Activated gamma-delta T cell treated with Interleukin-2 at 50 U/mL for 16 hours (primary cell): ENCODE measurements at regions not wholly inside any gene's neighbourhood (a gene's known extent, or its start where the extent isn't known, plus 50 kb on each side); places are given as distances from the start of the nearest gene placed in this dataset.
A peak's percentile ranks its signal among the peaks of the same experiment; 100 is the strongest.

Experiments
- DNase-seq: peaks from one replicate; pipeline ENCODE4 v3.0.0-alpha.2; 2020

- no peak for DNase-seq
Measured at GRCh38 chr20:39277185-39277584, 315.0 kb downstream of the DHX35 start.

- no peak for DNase-seq
Measured at GRCh38 chr20:39270837-39271604, 308.9 kb downstream of the DHX35 start.

GRCh38 chr20:39269493-39270217 is 307.5 kb downstream of the DHX35 start:
- no peak for DNase-seq

- DNase-seq, result peak; percentile 4
Measured at GRCh38 chr20:39268981-39269461, 306.9 kb downstream of the DHX35 start.

- DNase-seq, result no peak
Measured at GRCh38 chr20:39268491-39268951, 306.4 kb downstream of the DHX35 start.

- DNase-seq, result no peak
Measured at GRCh38 chr20:39266989-39267388, 304.8 kb downstream of the DHX35 start.

GRCh38 chr20:39264506-39265172 is 302.5 kb downstream of the DHX35 start:
- no peak for DNase-seq

GRCh38 chr20:39263076-39263475 is 300.9 kb downstream of the DHX35 start:
- no peak for DNase-seq

- DNase-seq, result no peak
Measured at GRCh38 chr20:39259808-39260207, 297.7 kb downstream of the DHX35 start.

GRCh38 chr20:39259010-39259803 is 297.1 kb downstream of the DHX35 start:
- DNase-seq, result no peak

GRCh38 chr20:39258253-39258652 is 296.1 kb downstream of the DHX35 start:
- no peak for DNase-seq

GRCh38 chr20:39253051-39253755 is 291.1 kb downstream of the DHX35 start:
- no peak for DNase-seq

- DNase-seq, result no peak
Measured at GRCh38 chr20:39252035-39252434, 289.9 kb downstream of the DHX35 start.

GRCh38 chr20:39249798-39250197 is 287.7 kb downstream of the DHX35 start:
- no peak for DNase-seq

- no peak for DNase-seq
Measured at GRCh38 chr20:39248862-39249485, 286.8 kb downstream of the DHX35 start.

GRCh38 chr20:39248171-39248861 is 286.2 kb downstream of the DHX35 start:
- DNase-seq, result no peak

- no peak for DNase-seq
Measured at GRCh38 chr20:39246436-39246835, 284.3 kb downstream of the DHX35 start.

GRCh38 chr20:39245685-39246311 is 283.7 kb downstream of the DHX35 start:
- no peak for DNase-seq

GRCh38 chr20:39243962-39244361 is 281.8 kb downstream of the DHX35 start:
- no peak for DNase-seq

- no peak for DNase-seq
Measured at GRCh38 chr20:39242614-39243013, 280.5 kb downstream of the DHX35 start.
